ENCODE measurements at regions not wholly inside any gene's neighbourhood (a gene's known extent, or its start where the extent isn't known, plus 50 kb on each side); places are given as distances from the start of the nearest gene placed in this dataset.

GRCh38 chr1:233554037-233554436, 59.9 kb upstream of the KCNK1 start (continued):
- TF ChIP-seq ZNF462 (CRISPR knock-in tag; IDR thresholded peaks at IDR 0.05): no peak
- no peak for TF ChIP-seq ZNF331 (CRISPR knock-in tag; IDR thresholded peaks at IDR 0.05; ENCODE audit: low read depth)
- TF ChIP-seq POLR2AphosphoS5 (IDR thresholded peaks at IDR 0.05; ENCODE audit: low read depth): no peak
- no peak for TF ChIP-seq STAT1 (IDR thresholded peaks at IDR 0.05; ENCODE audit: unreplicated experiment)
- TF ChIP-seq JUNB (IDR thresholded peaks at IDR 0.05; ENCODE audit: unreplicated experiment): no peak
- no peak for TF ChIP-seq EZH2 (IDR thresholded peaks at IDR 0.05; ENCODE audit: low read depth, unreplicated experiment)
- no peak for TF ChIP-seq ETS1 (IDR thresholded peaks at IDR 0.05)
- TF ChIP-seq CTCF (conservative IDR thresholded peaks at IDR 0.05; ENCODE audit: low read depth in 2 of 2): no peak

Measured in GM23338 (cell line).